CD4-positive, CD25-positive, alpha-beta regulatory T cell (primary cell): ENCODE measurements at regions not wholly inside any gene's neighbourhood (a gene's known extent, or its start where the extent isn't known, plus 50 kb on each side); places are given as distances from the start of the nearest gene placed in this dataset.
A peak's percentile ranks its signal among the peaks of the same experiment; 100 is the strongest.

Experiments used
- ATAC-seq, 2 donors: fragments of 150-1000 bp; cut with Tn5 transposase; one replicate each; pipeline ENCODE4 v1.10.0; 2021; ENCODE audit warnings: low read depth in 2 of 2, moderate number of reproducible peaks in 2 of 2, moderate library complexity in 1 of 2
- DNase-seq, 3 donors: peaks; one replicate each; pipeline versions ENCODE4 v3.0.0 to v3.0.0-alpha.2; 2012 to 2022; ENCODE audit warnings: mixed read lengths in 1 of 3
- H3K27ac ChIP-seq: one replicate; pipeline ENCODE4 v1.7.0; 2013; ENCODE audit warnings: mild to moderate bottlenecking, low read length; ENCODE audit not compliant: insufficient read depth, poor library complexity, severe bottlenecking
- H3K27me3 ChIP-seq: one replicate; pipeline ENCODE4 v1.7.0; 2013; ENCODE audit warnings: low read length; ENCODE audit not compliant: control insufficient read depth, insufficient read depth
- H3K36me3 ChIP-seq: one replicate; pipeline ENCODE4 v1.7.0; 2013; ENCODE audit warnings: mild to moderate bottlenecking, low read length, moderate library complexity; ENCODE audit not compliant: control insufficient read depth, insufficient read depth
- H3K4me1 ChIP-seq: 2 replicates; pipeline ENCODE4 v1.7.0; 2013; ENCODE audit warnings: mild to moderate bottlenecking, low read length; ENCODE audit not compliant: insufficient read depth, control insufficient read depth, poor library complexity, severe bottlenecking
- H3K4me3 ChIP-seq: one replicate; pipeline ENCODE4 v1.7.0; 2013; ENCODE audit warnings: low read depth, mild to moderate bottlenecking, low read length, moderate library complexity
- H3K9me3 ChIP-seq, 2 experiments: 1 replicate in 1 of 2; 2 replicates in 1 of 2; pipeline ENCODE4 v1.7.0; 2013; ENCODE audit warnings: low read length in 2 of 2, mild to moderate bottlenecking in 1 of 2, moderate library complexity in 1 of 2; ENCODE audit not compliant: control insufficient read depth in 2 of 2
- H3K27ac Mint-ChIP-seq, 3 donors: one replicate each; pipeline ENCODE4 v1.8.0; 2020 to 2022; ENCODE audit warnings: mild to moderate bottlenecking in 3 of 3, mixed read lengths in 3 of 3, moderate library complexity in 2 of 3
- H3K27me3 Mint-ChIP-seq: one replicate; pipeline ENCODE4 v1.8.0; 2022; ENCODE audit warnings: mild to moderate bottlenecking, mixed read lengths
- H3K36me3 Mint-ChIP-seq: one replicate; pipeline ENCODE4 v1.8.0; 2020; ENCODE audit warnings: mixed read lengths
- H3K4me1 Mint-ChIP-seq, 4 donors: one replicate each; pipeline ENCODE4 v1.8.0; 2020 to 2022; ENCODE audit warnings: mixed read lengths in 4 of 4, mild to moderate bottlenecking in 1 of 4
- H3K4me3 Mint-ChIP-seq, 4 donors: one replicate each; pipeline ENCODE4 v1.8.0; 2020 to 2022; ENCODE audit warnings: mild to moderate bottlenecking in 4 of 4, mixed read lengths in 4 of 4, moderate library complexity in 3 of 4
- H3K9me3 Mint-ChIP-seq, 7 donors: one replicate each; pipeline ENCODE4 v1.8.0; 2020 to 2022; ENCODE audit warnings: mixed read lengths in 7 of 7, mild to moderate bottlenecking in 3 of 7, moderate library complexity in 2 of 7

GRCh38 chr5:41638685-41639084 lies 128.3 kb upstream of the PLCXD3 start:
- Histone ChIP-seq H3K27me3 (peaks cover 5% of the 10 kb centered on the region), H3K27ac (no peak overlapping the region), H3K4me1 (no peaks in the 10 kb centered on the region), H3K36me3 (no peaks in the 10 kb centered on the region), H3K4me3 (no peak overlapping the region), H3K9me3 (no peaks in the 10 kb centered on the region)
- Mint-ChIP-seq H3K4me1 (no peaks in the 10 kb centered on the region), H3K27ac (no peak overlapping the region), H3K27me3 (no peaks in the 10 kb centered on the region), H3K36me3 (no peaks in the 10 kb centered on the region), H3K4me3 (no peak overlapping the region), H3K9me3 (peaks cover 0 to 4% (median 0%) of the 10 kb centered on the region in 7 donors)
- DNase-seq (no peak), ATAC-seq (no peak)

GRCh38 chr5:41637869-41638268 lies 127.5 kb upstream of the PLCXD3 start:
- peaks cover 0 to 4% (median 0%) of the 10 kb centered on the region in 7 donors for H3K9me3 Mint-ChIP-seq
- Histone ChIP-seq H3K27ac (no peak overlapping the region), H3K4me1 (no peaks in the 10 kb centered on the region), H3K4me3 (no peak overlapping the region), H3K36me3 (no peaks in the 10 kb centered on the region), H3K27me3 (peaks cover 5% of the 10 kb centered on the region), H3K9me3 (no peaks in the 10 kb centered on the region)
- no peaks in the 10 kb centered on the region for H3K27me3 Mint-ChIP-seq
- no peaks in the 10 kb centered on the region for H3K4me1 Mint-ChIP-seq
- DNase-seq = no peak
- no peak for ATAC-seq
- no peaks in the 10 kb centered on the region for H3K36me3 Mint-ChIP-seq
- no peak overlapping the region for H3K27ac Mint-ChIP-seq
- H3K4me3 Mint-ChIP-seq = no peak overlapping the region

- Histone ChIP-seq H3K9me3 (no peaks in the 10 kb centered on the region), H3K36me3 (no peaks in the 10 kb centered on the region), H3K27me3 (peaks cover 5% of the 10 kb centered on the region), H3K27ac (no peak overlapping the region), H3K4me3 (no peak overlapping the region), H3K4me1 (no peaks in the 10 kb centered on the region)
- H3K27ac Mint-ChIP-seq = no peak overlapping the region
- H3K9me3 Mint-ChIP-seq = peaks cover 0 to 4% (median 0%) of the 10 kb centered on the region in 7 donors
- DNase-seq (no peak), ATAC-seq (no peak)
- H3K36me3 Mint-ChIP-seq = no peaks in the 10 kb centered on the region
- H3K4me3 Mint-ChIP-seq = no peak overlapping the region
- H3K27me3 Mint-ChIP-seq = no peaks in the 10 kb centered on the region
- H3K4me1 Mint-ChIP-seq = no peaks in the 10 kb centered on the region
Observed at GRCh38 chr5:41637424-41637823, 127.0 kb upstream of the PLCXD3 start.

- Mint-ChIP-seq H3K27me3 (no peaks in the 10 kb centered on the region), H3K36me3 (no peaks in the 10 kb centered on the region), H3K4me3 (no peak overlapping the region), H3K27ac (no peak overlapping the region), H3K4me1 (no peaks in the 10 kb centered on the region), H3K9me3 (peaks cover 0 to 4% (median 0%) of the 10 kb centered on the region in 7 donors)
- H3K27ac ChIP-seq = no peak overlapping the region
- no peak for ATAC-seq
- peaks cover 5% of the 10 kb centered on the region for H3K27me3 ChIP-seq
- no peaks in the 10 kb centered on the region for H3K36me3 ChIP-seq
- DNase-seq = peak in 1 of 3 donors; percentile 7
- no peaks in the 10 kb centered on the region for H3K9me3 ChIP-seq
- no peaks in the 10 kb centered on the region for H3K4me1 ChIP-seq
- H3K4me3 ChIP-seq = no peak overlapping the region
Observed at GRCh38 chr5:41636605-41637004, 126.2 kb upstream of the PLCXD3 start.

GRCh38 chr5:41629897-41630296 lies 119.5 kb upstream of the PLCXD3 start:
- H3K36me3 ChIP-seq = no peaks in the 10 kb centered on the region
- no peaks in the 10 kb centered on the region for H3K9me3 ChIP-seq
- H3K4me1 ChIP-seq = no peaks in the 10 kb centered on the region
- no peak for ATAC-seq
- H3K27ac Mint-ChIP-seq = no peak overlapping the region
- H3K9me3 Mint-ChIP-seq = peaks cover 0 to 2% (median 0%) of the 10 kb centered on the region in 7 donors
- H3K36me3 Mint-ChIP-seq = no peaks in the 10 kb centered on the region
- no peaks in the 10 kb centered on the region for H3K27me3 ChIP-seq
- no peak for DNase-seq
- H3K27me3 Mint-ChIP-seq = peaks cover 6% of the 10 kb centered on the region
- no peaks in the 10 kb centered on the region for H3K4me1 Mint-ChIP-seq
- H3K27ac ChIP-seq = no peak overlapping the region
- H3K4me3 ChIP-seq = no peak overlapping the region
- H3K4me3 Mint-ChIP-seq = no peak overlapping the region

GRCh38 chr5:41625571-41625970 lies 115.2 kb upstream of the PLCXD3 start:
- Histone ChIP-seq H3K4me1 (no peaks in the 10 kb centered on the region), H3K9me3 (no peaks in the 10 kb centered on the region), H3K4me3 (no peak overlapping the region), H3K36me3 (no peaks in the 10 kb centered on the region), H3K27me3 (no peaks in the 10 kb centered on the region), H3K27ac (no peak overlapping the region)
- H3K9me3 Mint-ChIP-seq = peaks cover 0 to 3% (median 0%) of the 10 kb centered on the region in 7 donors
- H3K27ac Mint-ChIP-seq = no peak overlapping the region
- H3K4me1 Mint-ChIP-seq = no peaks in the 10 kb centered on the region
- no peak overlapping the region for H3K4me3 Mint-ChIP-seq
- ATAC-seq (no peak), DNase-seq (no peak)
- peaks cover 2% of the 10 kb centered on the region for H3K27me3 Mint-ChIP-seq
- H3K36me3 Mint-ChIP-seq = no peaks in the 10 kb centered on the region

- H3K27me3 Mint-ChIP-seq = no peaks in the 10 kb centered on the region
- no peak overlapping the region for H3K4me3 ChIP-seq
- no peaks in the 10 kb centered on the region for H3K9me3 ChIP-seq
- no peaks in the 10 kb centered on the region for H3K36me3 Mint-ChIP-seq
- no peaks in the 10 kb centered on the region for H3K36me3 ChIP-seq
- H3K4me1 Mint-ChIP-seq = no peaks in the 10 kb centered on the region
- H3K4me3 Mint-ChIP-seq = no peak overlapping the region
- H3K27ac Mint-ChIP-seq = no peak overlapping the region
- H3K9me3 Mint-ChIP-seq = peaks cover 0 to 1% (median 0%) of the 10 kb centered on the region in 7 donors
- DNase-seq = no peak
- H3K4me1 ChIP-seq = no peaks in the 10 kb centered on the region
- no peak overlapping the region for H3K27ac ChIP-seq
- ATAC-seq = no peak
- no peaks in the 10 kb centered on the region for H3K27me3 ChIP-seq
Observed at GRCh38 chr5:41621420-41621819, 111.0 kb upstream of the PLCXD3 start.

- DNase-seq (no peak), ATAC-seq (no peak)
- Mint-ChIP-seq H3K4me1 (no peaks in the 10 kb centered on the region), H3K27me3 (no peaks in the 10 kb centered on the region), H3K9me3 (peaks cover 0 to 1% (median 0%) of the 10 kb centered on the region in 7 donors), H3K27ac (no peak overlapping the region), H3K4me3 (no peak overlapping the region), H3K36me3 (no peaks in the 10 kb centered on the region)
- no peaks in the 10 kb centered on the region for H3K36me3 ChIP-seq
- no peak overlapping the region for H3K4me3 ChIP-seq
- H3K4me1 ChIP-seq = no peaks in the 10 kb centered on the region
- H3K27me3 ChIP-seq = no peaks in the 10 kb centered on the region
- H3K27ac ChIP-seq = no peak overlapping the region
- no peaks in the 10 kb centered on the region for H3K9me3 ChIP-seq
Observed at GRCh38 chr5:41617843-41618515, 107.6 kb upstream of the PLCXD3 start.
